ENCODE measurements at regions not wholly inside any gene's neighbourhood (a gene's known extent, or its start where the extent isn't known, plus 50 kb on each side); places are given as distances from the start of the nearest gene placed in this dataset.
"Not testable (repeated sequence)": the region's sequence is repeated elsewhere in the genome, so short reads cannot be mapped to it uniquely, and the experiment has no call there.

DNA sequence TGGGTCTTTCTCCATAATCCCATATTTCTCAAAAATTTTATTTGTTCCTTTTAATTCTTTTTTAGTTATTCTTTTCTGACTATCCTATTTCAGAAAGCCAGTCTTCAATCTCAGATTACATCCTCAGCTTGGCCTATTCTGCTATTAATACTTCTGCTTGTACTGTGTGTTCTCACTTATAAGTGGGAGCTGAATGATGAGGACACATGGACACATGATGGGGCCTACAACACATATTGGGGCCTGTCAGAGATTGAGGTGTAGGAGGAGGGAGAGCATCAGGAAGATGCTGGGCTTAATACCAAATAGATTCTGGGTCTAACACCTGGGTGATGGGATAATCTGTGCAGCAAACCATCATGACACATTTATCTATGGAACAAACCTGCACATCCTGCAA, 82.3 kb downstream of the MAGEE1 start:
- Histone ChIP-seq H3K9me3 (no peaks in the 10 kb centered on the region), H3K4me1 (ENCODE audit: low read depth) (no peaks in the 10 kb centered on the region), H3K36me3 (ENCODE audit: low read depth) (no peaks in the 10 kb centered on the region), H3K4me3 (no peak overlapping the region)
- no peak for ATAC-seq
- intact Hi-C loops (cut with DNase I, micrococcal nuclease), result no loop called here
- TF ChIP-seq, protein P1, sequence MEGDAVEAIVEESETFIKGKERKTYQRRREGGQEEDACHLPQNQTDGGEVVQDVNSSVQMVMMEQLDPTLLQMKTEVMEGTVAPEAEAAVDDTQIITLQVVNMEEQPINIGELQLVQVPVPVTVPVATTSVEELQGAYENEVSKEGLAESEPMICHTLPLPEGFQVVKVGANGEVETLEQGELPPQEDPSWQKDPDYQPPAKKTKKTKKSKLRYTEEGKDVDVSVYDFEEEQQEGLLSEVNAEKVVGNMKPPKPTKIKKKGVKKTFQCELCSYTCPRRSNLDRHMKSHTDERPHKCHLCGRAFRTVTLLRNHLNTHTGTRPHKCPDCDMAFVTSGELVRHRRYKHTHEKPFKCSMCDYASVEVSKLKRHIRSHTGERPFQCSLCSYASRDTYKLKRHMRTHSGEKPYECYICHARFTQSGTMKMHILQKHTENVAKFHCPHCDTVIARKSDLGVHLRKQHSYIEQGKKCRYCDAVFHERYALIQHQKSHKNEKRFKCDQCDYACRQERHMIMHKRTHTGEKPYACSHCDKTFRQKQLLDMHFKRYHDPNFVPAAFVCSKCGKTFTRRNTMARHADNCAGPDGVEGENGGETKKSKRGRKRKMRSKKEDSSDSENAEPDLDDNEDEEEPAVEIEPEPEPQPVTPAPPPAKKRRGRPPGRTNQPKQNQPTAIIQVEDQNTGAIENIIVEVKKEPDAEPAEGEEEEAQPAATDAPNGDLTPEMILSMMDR (IDR thresholded peaks at IDR 0.05), result no peak
- no peak for DNase-seq

DNA sequence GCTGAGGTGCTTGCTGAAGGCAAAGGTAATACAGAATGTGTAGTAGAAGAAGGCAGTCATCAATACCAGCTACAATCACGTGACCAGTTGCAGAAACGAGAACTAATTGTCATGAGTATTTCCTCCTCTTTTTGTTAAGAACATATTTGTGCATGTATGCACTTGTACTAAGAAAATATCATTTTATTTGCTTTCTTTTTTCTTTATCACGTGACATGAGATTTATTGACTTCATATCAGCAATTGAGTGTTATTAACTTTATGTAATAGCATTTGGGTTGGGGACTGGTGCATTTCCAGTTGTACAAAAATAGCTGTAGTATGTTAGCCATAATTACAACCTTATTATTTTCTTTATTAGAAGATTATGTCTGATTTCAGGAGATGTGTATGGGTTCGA, 90.0 kb downstream of the MAGEE1 start:
- Histone ChIP-seq H3K36me3 (ENCODE audit: low read depth) (no peaks in the 10 kb centered on the region), H3K4me1 (ENCODE audit: low read depth) (no peaks in the 10 kb centered on the region), H3K9me3 (no peaks in the 10 kb centered on the region), H3K4me3 (no peak overlapping the region)
- DNase-seq (no peak), ATAC-seq (no peak)
- TF ChIP-seq, protein P1 (IDR thresholded peaks at IDR 0.05), result no peak
- intact Hi-C loops (cut with DNase I, micrococcal nuclease), result no loop called here

DNA sequence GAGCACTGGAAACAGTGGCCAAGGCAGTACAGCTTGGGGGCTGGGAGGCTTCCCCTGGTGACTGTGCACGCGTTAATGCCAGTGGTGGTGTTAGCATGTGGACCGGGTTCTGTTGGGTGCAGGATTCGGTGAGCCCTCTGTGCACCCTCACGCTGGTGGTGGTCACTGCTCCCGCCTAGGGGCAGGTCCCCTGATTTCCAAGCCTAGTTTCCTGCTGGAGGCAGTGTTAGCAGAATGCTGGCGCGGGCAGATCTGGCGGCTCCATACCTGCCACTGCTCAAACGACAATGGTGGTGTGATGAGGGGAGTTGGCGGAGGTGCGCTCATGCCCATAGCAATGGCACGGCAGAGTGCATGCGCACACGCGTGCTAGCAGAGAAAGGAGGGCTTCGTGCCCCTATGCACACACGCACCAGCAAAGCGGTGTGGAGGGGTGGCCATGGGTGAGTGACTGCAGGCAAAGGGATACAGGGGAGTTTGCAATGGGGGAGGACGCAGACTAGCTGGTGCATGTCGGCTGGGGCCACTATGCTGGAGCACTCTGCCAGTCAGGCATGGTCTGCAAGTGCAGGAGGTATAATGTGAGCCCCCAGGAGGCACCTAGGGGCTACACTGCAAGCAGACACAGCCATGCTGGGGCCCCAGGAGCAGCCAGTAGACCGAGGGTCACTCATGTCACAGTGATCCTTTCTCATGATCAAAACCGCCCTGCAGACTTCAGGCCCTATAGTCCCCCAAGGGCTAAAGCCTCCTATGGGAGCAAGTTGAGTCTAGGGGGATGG, 93.0 kb downstream of the MAGEE1 start:
- intact Hi-C loops (cut with DNase I, micrococcal nuclease), result no loop called here
- Histone ChIP-seq H3K4me1 (ENCODE audit: low read depth) (no peaks in the 10 kb centered on the region), H3K4me3 (no peak overlapping the region), H3K9me3 (no peaks in the 10 kb centered on the region), H3K36me3 (ENCODE audit: low read depth) (no peaks in the 10 kb centered on the region)
- ATAC-seq (no peak), DNase-seq (no peak)
- TF ChIP-seq, protein P1 (IDR thresholded peaks at IDR 0.05), result no peak

DNA sequence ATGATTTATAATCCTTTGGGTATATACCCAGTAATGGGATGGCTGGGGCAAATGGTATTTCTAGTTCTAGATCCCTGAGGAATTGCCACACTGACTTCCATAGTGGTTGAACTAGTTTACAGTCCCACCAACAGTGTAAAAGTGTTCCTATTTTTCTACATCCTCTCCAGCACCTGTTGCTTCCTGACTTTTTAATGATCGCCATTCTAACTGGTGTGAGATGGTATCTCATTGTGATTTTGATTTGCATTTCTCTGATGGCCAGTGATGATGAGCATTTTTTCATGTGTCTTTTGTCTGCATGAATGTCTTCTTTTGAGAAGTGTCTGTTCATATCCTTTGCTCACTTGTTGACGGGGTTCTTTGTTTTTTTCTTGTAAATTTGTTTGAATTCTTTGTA, 108.2 kb downstream of the MAGEE1 start:
- DNase-seq; intact Hi-C loops (cut with DNase I, micrococcal nuclease); H3K4me3 ChIP-seq; H3K4me1 ChIP-seq (ENCODE audit: low read depth); H3K36me3 ChIP-seq (ENCODE audit: low read depth); ATAC-seq; H3K9me3 ChIP-seq: not testable (repeated sequence)

DNA sequence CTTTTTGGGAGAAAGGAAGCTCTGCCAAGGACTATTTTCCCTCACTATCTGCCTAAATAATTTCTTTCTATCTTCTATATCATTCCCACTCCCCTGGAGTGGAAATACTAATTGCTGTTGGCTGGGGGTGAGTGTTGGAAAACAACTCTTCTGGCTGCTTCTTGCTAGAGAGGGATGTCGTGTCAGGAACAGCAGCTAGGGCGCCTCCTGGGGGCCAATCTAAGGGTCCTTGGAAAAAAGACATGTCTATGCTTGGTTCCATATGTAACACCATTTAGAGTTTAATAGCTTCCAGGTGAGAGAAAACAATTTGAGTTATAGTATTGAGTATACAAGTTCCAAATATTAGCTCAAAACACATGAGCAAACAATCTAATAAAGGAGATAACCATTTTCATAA, 111.3 kb downstream of the MAGEE1 start:
- Histone ChIP-seq H3K9me3 (no peaks in the 10 kb centered on the region), H3K4me3 (no peak overlapping the region), H3K36me3 (ENCODE audit: low read depth) (no peaks in the 10 kb centered on the region), H3K4me1 (ENCODE audit: low read depth) (no peaks in the 10 kb centered on the region)
- intact Hi-C loops (cut with DNase I, micrococcal nuclease), result no loop called here
- TF ChIP-seq, protein P1 (IDR thresholded peaks at IDR 0.05), result no peak
- no peak for ATAC-seq
- DNase-seq, result no peak

DNA sequence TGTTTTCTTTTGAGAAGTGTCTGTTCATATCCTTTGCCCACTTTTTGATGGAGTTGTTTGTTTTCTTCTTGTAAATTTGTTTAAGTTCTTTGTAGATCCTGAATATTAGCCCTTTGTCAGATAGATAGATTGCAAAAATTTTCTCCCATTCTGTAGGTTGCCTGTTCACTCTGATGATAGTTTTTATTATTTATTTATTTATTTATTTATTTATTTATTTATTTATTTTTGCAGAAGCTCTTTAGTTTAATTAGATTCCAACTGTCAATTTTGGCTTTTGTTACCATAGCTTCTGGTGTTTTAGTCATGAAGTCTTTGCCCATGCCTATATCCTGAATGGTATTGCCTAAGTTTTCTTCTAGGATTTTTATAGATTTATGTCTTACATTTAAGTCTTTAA, 115.9 kb downstream of the MAGEE1 start:
- H3K4me1 ChIP-seq (ENCODE audit: low read depth); ATAC-seq; H3K4me3 ChIP-seq; DNase-seq; H3K36me3 ChIP-seq (ENCODE audit: low read depth); H3K9me3 ChIP-seq; intact Hi-C loops (cut with DNase I, micrococcal nuclease): not testable (repeated sequence)

DNA sequence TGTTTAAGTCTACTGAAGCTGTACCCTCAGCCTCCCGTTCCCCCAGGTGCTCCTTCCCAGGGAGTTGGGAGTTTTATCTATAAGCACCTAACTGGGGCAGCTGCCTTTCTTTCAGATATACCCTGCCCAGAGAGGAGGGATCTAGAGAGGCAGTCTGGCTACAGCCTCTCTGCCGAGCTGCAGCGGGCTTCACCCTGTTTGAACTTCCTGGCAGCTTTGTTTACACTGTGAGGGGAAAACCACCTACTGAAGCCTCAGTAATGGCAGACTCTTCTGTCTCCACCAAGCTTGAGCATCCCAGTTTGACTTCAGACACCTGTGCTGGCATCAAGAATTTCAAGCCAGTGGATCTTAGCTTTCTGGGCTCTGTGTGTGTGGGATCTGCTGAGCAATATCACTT, 122.5 kb downstream of the MAGEE1 start:
- TF ChIP-seq, protein P1 (IDR thresholded peaks at IDR 0.05), result no peak
- H3K36me3 ChIP-seq (ENCODE audit: low read depth), result no peaks in the 10 kb centered on the region
- no peaks in the 10 kb centered on the region for H3K4me1 ChIP-seq (ENCODE audit: low read depth)
- H3K9me3 ChIP-seq, result peaks cover 17% of the 10 kb centered on the region
- H3K4me3 ChIP-seq, result no peak overlapping the region
- intact Hi-C loops (cut with DNase I, micrococcal nuclease), result no loop called here
- no peak for ATAC-seq
- DNase-seq, result no peak

Measured in mucosa of descending colon (tissue), 3 donors.